ENCODE measurements at regions not wholly inside any gene's neighbourhood (a gene's known extent, or its start where the extent isn't known, plus 50 kb on each side); places are given as distances from the start of the nearest gene placed in this dataset.

DNA sequence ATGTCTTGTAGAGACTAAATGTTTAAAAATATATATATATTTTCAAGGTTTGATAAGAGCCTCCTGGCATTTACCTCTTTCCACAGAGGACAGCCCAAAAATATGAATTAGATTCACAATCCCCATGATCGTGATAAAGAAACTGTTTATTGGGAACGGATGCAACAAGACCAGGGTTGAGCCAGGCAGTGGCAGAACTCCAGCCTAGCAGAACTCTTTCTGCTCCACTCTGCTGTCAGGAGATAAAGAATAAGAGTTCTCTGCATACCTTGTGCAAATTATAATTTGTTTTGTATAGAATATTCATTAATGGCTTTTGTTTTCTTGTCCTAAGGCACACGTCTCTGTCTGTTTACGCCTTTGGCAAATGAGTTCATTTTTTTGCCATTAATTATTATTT, 472.2 kb downstream of the TUSC1 start:
- TF ChIP-seq, protein P1, sequence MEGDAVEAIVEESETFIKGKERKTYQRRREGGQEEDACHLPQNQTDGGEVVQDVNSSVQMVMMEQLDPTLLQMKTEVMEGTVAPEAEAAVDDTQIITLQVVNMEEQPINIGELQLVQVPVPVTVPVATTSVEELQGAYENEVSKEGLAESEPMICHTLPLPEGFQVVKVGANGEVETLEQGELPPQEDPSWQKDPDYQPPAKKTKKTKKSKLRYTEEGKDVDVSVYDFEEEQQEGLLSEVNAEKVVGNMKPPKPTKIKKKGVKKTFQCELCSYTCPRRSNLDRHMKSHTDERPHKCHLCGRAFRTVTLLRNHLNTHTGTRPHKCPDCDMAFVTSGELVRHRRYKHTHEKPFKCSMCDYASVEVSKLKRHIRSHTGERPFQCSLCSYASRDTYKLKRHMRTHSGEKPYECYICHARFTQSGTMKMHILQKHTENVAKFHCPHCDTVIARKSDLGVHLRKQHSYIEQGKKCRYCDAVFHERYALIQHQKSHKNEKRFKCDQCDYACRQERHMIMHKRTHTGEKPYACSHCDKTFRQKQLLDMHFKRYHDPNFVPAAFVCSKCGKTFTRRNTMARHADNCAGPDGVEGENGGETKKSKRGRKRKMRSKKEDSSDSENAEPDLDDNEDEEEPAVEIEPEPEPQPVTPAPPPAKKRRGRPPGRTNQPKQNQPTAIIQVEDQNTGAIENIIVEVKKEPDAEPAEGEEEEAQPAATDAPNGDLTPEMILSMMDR (IDR thresholded peaks at IDR 0.05): no peak
- no peak for TF ChIP-seq POLR2A (IDR thresholded peaks at IDR 0.05)

All from Peyer's patch (tissue), 4 donors.